ENCODE measurements at regions not wholly inside any gene's neighbourhood (a gene's known extent, or its start where the extent isn't known, plus 50 kb on each side); places are given as distances from the start of the nearest gene placed in this dataset.

DNA sequence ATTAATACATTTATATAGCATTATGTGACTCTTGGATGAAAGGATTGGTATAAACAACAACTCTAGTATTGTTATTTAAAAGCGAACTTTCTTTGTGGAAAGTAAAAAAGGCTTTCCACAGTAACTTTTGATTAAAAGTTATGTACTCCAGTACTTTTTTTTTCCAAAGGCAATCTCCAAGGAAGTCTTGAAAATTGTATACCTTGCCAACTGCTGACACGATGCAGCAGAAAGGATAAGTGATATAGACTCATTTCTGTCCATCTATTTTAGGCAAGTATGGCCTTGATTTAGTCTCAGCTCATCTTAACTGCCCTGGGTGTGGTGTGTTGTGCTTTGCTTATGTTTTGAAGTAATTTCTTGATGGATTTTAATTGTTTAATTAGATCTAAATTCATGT, 79.7 kb downstream of the OTOL1 start:
- POLR2A ChIA-PET = no interaction called here
- H3K27ac Mint-ChIP-seq = no peak overlapping the region

DNA sequence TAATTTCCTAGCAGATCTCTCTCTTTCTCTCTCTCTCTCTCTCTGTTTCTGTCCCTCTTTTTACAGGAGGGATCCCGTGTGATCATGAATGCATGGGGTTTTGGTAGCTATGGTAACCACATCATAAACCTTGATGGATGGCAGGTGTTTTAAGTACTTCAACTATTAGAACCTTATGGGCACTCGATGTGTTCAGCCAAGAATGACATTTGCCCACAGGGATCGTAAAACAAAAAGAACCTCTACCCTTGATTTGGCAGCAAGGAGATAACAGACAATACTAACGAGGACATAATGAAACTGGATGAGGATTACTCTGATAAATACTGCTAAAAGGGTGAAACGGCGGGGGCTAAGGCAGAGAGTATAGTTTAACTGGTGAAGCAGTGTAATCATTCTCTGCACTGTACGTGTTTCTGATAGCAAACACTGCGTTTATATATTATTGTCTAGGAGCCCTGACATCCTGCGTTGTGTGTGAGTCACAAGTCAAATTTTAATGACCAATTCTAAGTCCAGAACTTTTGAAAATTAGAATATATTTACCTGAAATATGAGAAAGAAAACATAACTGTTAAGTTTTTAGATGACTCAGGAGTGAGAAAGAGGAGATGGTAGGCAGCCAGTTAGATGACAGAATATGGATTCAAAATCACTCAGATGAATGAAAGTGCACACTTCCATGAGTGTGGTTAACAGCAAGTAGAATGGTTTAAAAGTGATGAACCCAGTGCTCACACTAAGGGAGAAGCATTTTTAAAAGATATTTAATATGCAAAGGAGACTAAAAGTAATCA, 80.3 kb downstream of the OTOL1 start:
- no peak overlapping the region for H3K27ac Mint-ChIP-seq
- DNase-seq (no peak), ATAC-seq (replicated peaks in 1 of 4) (no peak)
- ChIA-PET POLR2A (no interaction called here), CTCF (no interaction called here)
- H3K36me3 Mint-ChIP-seq = no peaks in the 10 kb centered on the region
- 50% methylated on average over 2 of the region's 9 CpGs for WGBS (ENCODE audit: insufficient coverage)
- Histone ChIP-seq H3K27ac (ENCODE audit: low read length) (no peak overlapping the region), H3K4me1 (ENCODE audit: control insufficient read depth in 1 of 2, extremely low read depth in 1 of 2, insufficient read depth in 2 of 2, low read length in 2 of 2) (no peaks in the 10 kb centered on the region), H3K27me3 (replicated peaks in 1 of 2; ENCODE audit: control insufficient read depth in 2 of 2, extremely low read depth in 1 of 2, insufficient read depth in 2 of 2, low read length in 1 of 2) (no peaks in the 10 kb centered on the region), H3K36me3 (ENCODE audit: control insufficient read depth in 2 of 2, extremely low read depth in 1 of 2, insufficient read depth in 1 of 2, low read length in 1 of 2) (no peaks in the 10 kb centered on the region), H3K9me3 (no peaks in the 10 kb centered on the region), H3K4me3 (ENCODE audit: control insufficient read depth in 1 of 2, extremely low read depth in 1 of 2, low read length in 1 of 2) (no peak overlapping the region)
- no peaks in the 10 kb centered on the region for H3K9me3 Mint-ChIP-seq
- no peaks in the 10 kb centered on the region for H3K4me1 Mint-ChIP-seq
- H3K4me3 Mint-ChIP-seq = no peak overlapping the region
- peaks cover 0 to 3% of the 10 kb centered on the region in 2 donors for H3K27me3 Mint-ChIP-seq

More for the DNA sequence above, 79.7 kb downstream of the OTOL1 start:
- CTCF ChIA-PET = no interaction called here
- Histone ChIP-seq H3K27me3 (replicated peaks in 1 of 2; ENCODE audit: control insufficient read depth in 2 of 2, extremely low read depth in 1 of 2, insufficient read depth in 2 of 2, low read length in 1 of 2) (no peaks in the 10 kb centered on the region), H3K9me3 (no peaks in the 10 kb centered on the region), H3K36me3 (ENCODE audit: control insufficient read depth in 2 of 2, extremely low read depth in 1 of 2, insufficient read depth in 1 of 2, low read length in 1 of 2) (no peaks in the 10 kb centered on the region), H3K4me3 (ENCODE audit: control insufficient read depth in 1 of 2, extremely low read depth in 1 of 2, low read length in 1 of 2) (no peak overlapping the region), H3K4me1 (ENCODE audit: control insufficient read depth in 1 of 2, extremely low read depth in 1 of 2, insufficient read depth in 2 of 2, low read length in 2 of 2) (no peaks in the 10 kb centered on the region), H3K27ac (ENCODE audit: low read length) (no peak overlapping the region)
- peaks cover 0 to 3% of the 10 kb centered on the region in 2 donors for H3K27me3 Mint-ChIP-seq
- H3K4me1 Mint-ChIP-seq = no peaks in the 10 kb centered on the region
- ATAC-seq (replicated peaks in 1 of 4) (no peak), DNase-seq (no peak)
- H3K36me3 Mint-ChIP-seq = no peaks in the 10 kb centered on the region
- no peaks in the 10 kb centered on the region for H3K9me3 Mint-ChIP-seq
- no CpG with 5 or more reads among the region's 2 CpGs for WGBS (ENCODE audit: insufficient coverage)
- H3K4me3 Mint-ChIP-seq = no peak overlapping the region

GRCh38 chr3:161577662-161578061, 81.1 kb downstream of the OTOL1 start:
- POLR2A ChIA-PET = no interaction called here
- H3K9me3 Mint-ChIP-seq = no peaks in the 10 kb centered on the region

DNA sequence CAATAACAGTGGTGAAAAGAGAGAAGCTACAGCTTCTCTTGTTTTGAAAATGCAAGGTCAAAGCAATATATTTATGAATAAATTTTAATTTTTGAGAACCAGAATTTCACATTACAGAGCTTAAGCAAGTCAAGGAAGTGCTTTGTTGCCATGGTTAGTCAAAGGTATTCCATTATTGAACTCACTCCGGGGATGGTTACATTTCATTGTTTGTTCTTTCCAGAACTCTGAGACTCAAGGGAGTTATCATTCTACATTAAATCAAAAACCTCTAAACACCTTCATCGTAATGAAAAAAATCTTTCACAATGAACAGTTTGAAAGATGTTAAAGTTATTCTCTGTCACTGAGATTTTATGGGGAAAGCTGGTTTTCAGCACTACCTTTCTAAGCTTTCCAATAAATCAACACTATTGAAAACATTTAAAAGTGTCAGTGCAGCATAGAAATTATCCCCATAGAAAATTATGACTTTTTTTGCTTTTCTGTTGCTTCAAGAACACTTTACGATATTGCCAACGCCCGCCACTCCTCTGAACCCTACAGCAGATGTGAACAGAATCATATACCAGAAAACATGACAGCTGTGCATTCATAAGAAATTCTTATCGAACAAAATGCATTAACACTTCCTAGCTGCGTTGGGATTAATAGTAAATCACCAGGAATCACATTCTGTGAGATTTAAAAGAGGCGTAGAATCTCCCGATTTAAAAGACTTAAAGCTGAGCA, 83.0 kb downstream of the OTOL1 start:
- H3K4me3 Mint-ChIP-seq = no peak overlapping the region
- no peak overlapping the region for H3K27ac Mint-ChIP-seq
- H3K4me1 Mint-ChIP-seq = no peaks in the 10 kb centered on the region
- DNase-seq (no peak), ATAC-seq (replicated peaks in 1 of 4) (no peak)
- CTCF ChIA-PET = no interaction called here
- Histone ChIP-seq H3K4me3 (ENCODE audit: control insufficient read depth in 1 of 2, extremely low read depth in 1 of 2, low read length in 1 of 2) (no peak overlapping the region), H3K27me3 (replicated peaks in 1 of 2; ENCODE audit: control insufficient read depth in 2 of 2, extremely low read depth in 1 of 2, insufficient read depth in 2 of 2, low read length in 1 of 2) (no peaks in the 10 kb centered on the region), H3K4me1 (ENCODE audit: control insufficient read depth in 1 of 2, extremely low read depth in 1 of 2, insufficient read depth in 2 of 2, low read length in 2 of 2) (no peaks in the 10 kb centered on the region), H3K27ac (ENCODE audit: low read length) (no peak overlapping the region), H3K9me3 (no peaks in the 10 kb centered on the region), H3K36me3 (ENCODE audit: control insufficient read depth in 2 of 2, extremely low read depth in 1 of 2, insufficient read depth in 1 of 2, low read length in 1 of 2) (no peaks in the 10 kb centered on the region)
- H3K27me3 Mint-ChIP-seq = peaks cover 0 to 3% of the 10 kb centered on the region in 2 donors
- 83% methylated on average over 3 of the region's 9 CpGs for WGBS (ENCODE audit: insufficient coverage)
- H3K9me3 Mint-ChIP-seq = no peaks in the 10 kb centered on the region
- H3K36me3 Mint-ChIP-seq = no peaks in the 10 kb centered on the region
- POLR2A ChIA-PET = no interaction called here

More at GRCh38 chr3:161577662-161578061, 81.1 kb downstream of the OTOL1 start:
- Mint-ChIP-seq H3K4me3 (no peak overlapping the region), H3K27ac (no peak overlapping the region), H3K27me3 (peaks cover 0 to 3% of the 10 kb centered on the region in 2 donors), H3K36me3 (no peaks in the 10 kb centered on the region), H3K4me1 (no peaks in the 10 kb centered on the region)
- Histone ChIP-seq H3K4me3 (ENCODE audit: control insufficient read depth in 1 of 2, extremely low read depth in 1 of 2, low read length in 1 of 2) (no peak overlapping the region), H3K4me1 (ENCODE audit: control insufficient read depth in 1 of 2, extremely low read depth in 1 of 2, insufficient read depth in 2 of 2, low read length in 2 of 2) (no peaks in the 10 kb centered on the region), H3K27ac (ENCODE audit: low read length) (no peak overlapping the region), H3K36me3 (ENCODE audit: control insufficient read depth in 2 of 2, extremely low read depth in 1 of 2, insufficient read depth in 1 of 2, low read length in 1 of 2) (no peaks in the 10 kb centered on the region), H3K27me3 (replicated peaks in 1 of 2; ENCODE audit: control insufficient read depth in 2 of 2, extremely low read depth in 1 of 2, insufficient read depth in 2 of 2, low read length in 1 of 2) (no peaks in the 10 kb centered on the region), H3K9me3 (no peaks in the 10 kb centered on the region)
- ATAC-seq (replicated peaks in 1 of 4) (no peak), DNase-seq (no peak)
- WGBS (ENCODE audit: insufficient coverage) = no CpG with 5 or more reads among the region's 1 CpG
- CTCF ChIA-PET = interaction anchor here in 1 of 2 donors (0.8 kb wide), 1 partner anchor 1341 kb away, joined by 3 read pairs; no protein-coding TSS in a partner anchor

- POLR2A ChIA-PET = no interaction called here
- no peak overlapping the region for H3K4me3 Mint-ChIP-seq
- DNase-seq (no peak), ATAC-seq (replicated peaks in 1 of 4) (no peak)
- H3K9me3 Mint-ChIP-seq = no peaks in the 10 kb centered on the region
- Histone ChIP-seq H3K9me3 (no peaks in the 10 kb centered on the region), H3K4me1 (ENCODE audit: control insufficient read depth in 1 of 2, extremely low read depth in 1 of 2, insufficient read depth in 2 of 2, low read length in 2 of 2) (no peaks in the 10 kb centered on the region), H3K36me3 (ENCODE audit: control insufficient read depth in 2 of 2, extremely low read depth in 1 of 2, insufficient read depth in 1 of 2, low read length in 1 of 2) (no peaks in the 10 kb centered on the region), H3K4me3 (ENCODE audit: control insufficient read depth in 1 of 2, extremely low read depth in 1 of 2, low read length in 1 of 2) (no peak overlapping the region), H3K27ac (ENCODE audit: low read length) (no peak overlapping the region), H3K27me3 (replicated peaks in 1 of 2; ENCODE audit: control insufficient read depth in 2 of 2, extremely low read depth in 1 of 2, insufficient read depth in 2 of 2, low read length in 1 of 2) (no peaks in the 10 kb centered on the region)
- H3K4me1 Mint-ChIP-seq = no peaks in the 10 kb centered on the region
- H3K36me3 Mint-ChIP-seq = no peaks in the 10 kb centered on the region
- CTCF ChIA-PET = no interaction called here
- no peak overlapping the region for H3K27ac Mint-ChIP-seq
- H3K27me3 Mint-ChIP-seq = no peaks in the 10 kb centered on the region
Observed at GRCh38 chr3:161585922-161586321, 89.3 kb downstream of the OTOL1 start.

DNA sequence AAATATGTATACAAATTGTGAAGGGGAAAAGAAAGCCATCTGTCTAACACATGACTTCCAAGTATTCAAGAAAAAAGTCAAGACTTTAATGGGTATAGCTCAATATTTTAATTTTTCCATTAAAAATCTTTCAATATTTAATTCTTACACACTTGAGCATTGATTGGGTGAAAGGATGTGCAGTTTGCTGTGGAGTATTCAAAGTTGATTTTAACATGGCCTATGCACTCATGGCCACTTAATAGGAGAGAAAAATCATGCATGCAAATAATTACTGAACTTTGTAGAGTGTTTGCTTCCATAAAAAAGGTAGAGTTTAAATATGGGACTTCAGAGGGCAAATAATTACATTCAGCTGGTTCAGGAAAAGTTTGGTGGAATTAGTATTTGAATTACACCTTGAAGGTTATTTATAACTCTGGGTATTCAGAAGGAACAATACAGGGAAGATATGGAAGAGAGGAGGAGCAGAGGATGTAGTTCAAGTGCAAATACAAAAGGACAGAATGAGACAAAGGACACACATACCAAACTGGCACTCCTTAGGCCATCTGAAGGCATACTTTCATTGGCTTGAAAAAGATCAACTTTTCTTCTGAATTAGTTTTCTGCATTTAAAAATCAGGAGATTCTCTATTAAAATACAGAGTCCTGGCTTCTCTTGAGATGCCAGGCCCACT, 90.1 kb downstream of the OTOL1 start:
- no peaks in the 10 kb centered on the region for H3K9me3 ChIP-seq
- H3K36me3 Mint-ChIP-seq = no peaks in the 10 kb centered on the region
- H3K27me3 ChIP-seq (replicated peaks in 1 of 2; ENCODE audit: control insufficient read depth in 2 of 2, extremely low read depth in 1 of 2, insufficient read depth in 2 of 2, low read length in 1 of 2) = no peaks in the 10 kb centered on the region
- no peaks in the 10 kb centered on the region for H3K36me3 ChIP-seq (ENCODE audit: control insufficient read depth in 2 of 2, extremely low read depth in 1 of 2, insufficient read depth in 1 of 2, low read length in 1 of 2)
- H3K4me1 ChIP-seq (ENCODE audit: control insufficient read depth in 1 of 2, extremely low read depth in 1 of 2, insufficient read depth in 2 of 2, low read length in 2 of 2) = no peaks in the 10 kb centered on the region
- CTCF ChIA-PET = no interaction called here
- H3K27ac Mint-ChIP-seq = no peak overlapping the region
- no peak overlapping the region for H3K27ac ChIP-seq (ENCODE audit: low read length)
- DNase-seq = no peak
- POLR2A ChIA-PET = interaction anchor here in 1 of 2 donors (0.6 kb wide), 1 partner anchor 497 kb away, joined by 8 read pairs; no protein-coding TSS in a partner anchor
- no peak overlapping the region for H3K4me3 Mint-ChIP-seq
- ATAC-seq (replicated peaks in 1 of 4) = no peak
- peaks cover 0 to 8% (median 6%) of the 10 kb centered on the region in 3 donors for H3K9me3 Mint-ChIP-seq
- no peaks in the 10 kb centered on the region for H3K27me3 Mint-ChIP-seq
- H3K4me1 Mint-ChIP-seq = no peaks in the 10 kb centered on the region
- no peak overlapping the region for H3K4me3 ChIP-seq (ENCODE audit: control insufficient read depth in 1 of 2, extremely low read depth in 1 of 2, low read length in 1 of 2)

Data from T-cell (primary cell).